Upper lobe of left lung (tissue), 6 donors: ENCODE measurements at regions not wholly inside any gene's neighbourhood (a gene's known extent, or its start where the extent isn't known, plus 50 kb on each side); places are given as distances from the start of the nearest gene placed in this dataset.

ENCODE experiments used
- ATAC-seq, 2 donors: fragments of 200-7000 bp; cut with Tn5 transposase; one replicate each; pipeline ENCODE4 v1.9.1; 2022; ENCODE audit warnings: mild to moderate bottlenecking in 2 of 2, moderate library complexity in 2 of 2; ENCODE audit not compliant: low FRiP score in 2 of 2
- DNase-seq, 2 donors: peaks; one replicate each; pipeline ENCODE4 v3.0.0-alpha.2; 2019 to 2020
- H3K27ac ChIP-seq, 4 donors: fragments of 200-600 bp; sonication (generic); one replicate each; pipeline ENCODE4 v1.5.1; 2016 to 2019
- H3K27me3 ChIP-seq, 4 donors: fragments of 200-600 bp; sonication (generic); one replicate each; pipeline ENCODE4 v1.5.1; 2017 to 2019
- H3K36me3 ChIP-seq, 4 donors: fragments of 200-600 bp; sonication (generic); one replicate each; pipeline ENCODE4 v1.5.1; 2016 to 2019
- H3K4me1 ChIP-seq, 4 donors: fragments of 200-600 bp; sonication (generic); one replicate each; pipeline ENCODE4 v1.5.1; 2018 to 2019
- H3K4me3 ChIP-seq, 4 donors: fragments of 200-600 bp; sonication (generic); one replicate each; pipeline ENCODE4 v1.5.1; 2017 to 2019; ENCODE audit warnings: mild to moderate bottlenecking in 2 of 4, moderate library complexity in 1 of 4
- H3K9me3 ChIP-seq, 4 donors: fragments of 200-600 bp; sonication (generic); one replicate each; pipeline ENCODE4 v1.5.1; 2018 to 2019
- EP300 ChIP-seq, 4 donors: sonication (generic); formaldehyde crosslinking; IDR thresholded peaks; one replicate each; pipeline ENCODE4 v1.5.1; 2017; ENCODE audit warnings: antibody characterized with exemption in 4 of 4, control low read depth in 2 of 4
- POLR2A ChIP-seq, 4 donors: fragments of 450-650 bp; IDR thresholded peaks; one replicate each; pipeline ENCODE4 v1.5.1; 2016 to 2017; ENCODE audit warnings: antibody characterized with exemption in 4 of 4, mild to moderate bottlenecking in 2 of 4
- POLR2AphosphoS5 ChIP-seq, 2 donors: sonication (generic); formaldehyde crosslinking; IDR thresholded peaks; one replicate each; pipeline ENCODE4 v1.5.1; 2017; ENCODE audit warnings: antibody characterized with exemption in 2 of 2
- WGBS, 2 donors: methylation state at CpG; one replicate each; pipeline ENCODE4 v1.1.5; 2017 to 2018; 5-methylcytosine and 5-hydroxymethylcytosine counted together
- TF ChIP-seq, protein P1 (sequence below), 6 experiments: fragments of 450-650 bp in 4 of 6; fragments of 200-600 bp in 2 of 6; sonication (generic) in 2 of 6; IDR thresholded peaks; one replicate each; pipeline ENCODE4 v1.5.1; 2016 to 2019; ENCODE audit warnings: antibody characterized with exemption in 6 of 6
- donor health status: DM: no; HTN: no; CAD: no; lungs with moderate emphysema.
- donor health status: DM: no; HTN: yes; CAD: no; lungs with severe emphysema.

DNA sequence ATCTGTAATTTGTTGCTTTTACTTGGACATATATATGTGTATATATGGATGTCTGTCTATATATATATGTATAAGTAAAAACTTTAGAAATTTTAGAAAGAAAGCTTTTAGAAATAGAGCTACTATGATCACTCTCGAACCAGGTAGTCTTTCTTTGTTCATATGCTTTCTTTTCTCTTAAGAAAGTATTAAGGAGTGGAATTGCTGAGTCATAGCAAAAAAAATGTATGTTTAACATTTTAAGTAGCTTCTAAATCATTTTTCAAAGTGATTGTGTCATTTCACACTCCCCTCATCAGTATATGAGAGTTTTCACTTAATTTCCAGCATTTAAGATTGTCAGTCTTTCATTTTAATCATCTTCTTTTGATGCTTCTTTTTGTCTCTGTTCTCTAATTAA is 447.9 kb upstream of the TECRL start:
- DNase-seq (no peak), ATAC-seq (no peak)
- H3K36me3 ChIP-seq: no peaks in the 10 kb centered on the region
- no peaks in the 10 kb centered on the region for H3K9me3 ChIP-seq
- no peak for TF ChIP-seq POLR2A (IDR thresholded peaks at IDR 0.05)
- no peak for TF ChIP-seq POLR2AphosphoS5 (IDR thresholded peaks at IDR 0.05)
- TF ChIP-seq EP300 (IDR thresholded peaks at IDR 0.05): no peak
- TF ChIP-seq, protein P1, sequence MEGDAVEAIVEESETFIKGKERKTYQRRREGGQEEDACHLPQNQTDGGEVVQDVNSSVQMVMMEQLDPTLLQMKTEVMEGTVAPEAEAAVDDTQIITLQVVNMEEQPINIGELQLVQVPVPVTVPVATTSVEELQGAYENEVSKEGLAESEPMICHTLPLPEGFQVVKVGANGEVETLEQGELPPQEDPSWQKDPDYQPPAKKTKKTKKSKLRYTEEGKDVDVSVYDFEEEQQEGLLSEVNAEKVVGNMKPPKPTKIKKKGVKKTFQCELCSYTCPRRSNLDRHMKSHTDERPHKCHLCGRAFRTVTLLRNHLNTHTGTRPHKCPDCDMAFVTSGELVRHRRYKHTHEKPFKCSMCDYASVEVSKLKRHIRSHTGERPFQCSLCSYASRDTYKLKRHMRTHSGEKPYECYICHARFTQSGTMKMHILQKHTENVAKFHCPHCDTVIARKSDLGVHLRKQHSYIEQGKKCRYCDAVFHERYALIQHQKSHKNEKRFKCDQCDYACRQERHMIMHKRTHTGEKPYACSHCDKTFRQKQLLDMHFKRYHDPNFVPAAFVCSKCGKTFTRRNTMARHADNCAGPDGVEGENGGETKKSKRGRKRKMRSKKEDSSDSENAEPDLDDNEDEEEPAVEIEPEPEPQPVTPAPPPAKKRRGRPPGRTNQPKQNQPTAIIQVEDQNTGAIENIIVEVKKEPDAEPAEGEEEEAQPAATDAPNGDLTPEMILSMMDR (IDR thresholded peaks at IDR 0.05): no peak
- no peaks in the 10 kb centered on the region for H3K27me3 ChIP-seq
- no peaks in the 10 kb centered on the region for H3K4me1 ChIP-seq
- 42 to 59% methylated on average over 1 of the region's 1 CpG for WGBS, 2 donors
- H3K4me3 ChIP-seq: no peak overlapping the region
- no peak overlapping the region for H3K27ac ChIP-seq

DNA sequence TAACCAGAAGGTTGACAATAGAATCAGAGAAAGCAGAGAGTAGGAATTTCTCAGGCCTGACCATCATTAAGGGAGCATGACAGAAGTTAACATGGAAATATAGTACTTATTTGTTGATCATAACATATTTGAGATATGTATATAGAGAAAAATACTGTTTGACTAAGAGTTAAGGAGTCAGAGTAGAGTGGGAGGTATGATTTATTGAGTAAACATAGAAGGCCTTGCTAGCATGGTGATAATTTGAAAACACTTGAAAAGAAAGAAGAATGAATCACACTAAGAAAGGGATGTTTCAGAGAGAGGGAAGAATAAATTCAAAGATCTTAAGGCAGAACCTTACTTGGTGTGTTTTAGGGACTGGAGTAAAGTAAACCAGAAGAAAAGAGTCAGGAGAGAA is 437.2 kb upstream of the TECRL start:
- no peaks in the 10 kb centered on the region for H3K9me3 ChIP-seq
- no peak overlapping the region for H3K4me3 ChIP-seq
- no peak overlapping the region for H3K27ac ChIP-seq
- H3K36me3 ChIP-seq: no peaks in the 10 kb centered on the region
- no peaks in the 10 kb centered on the region for H3K4me1 ChIP-seq
- no peaks in the 10 kb centered on the region for H3K27me3 ChIP-seq
- DNase-seq: no peak
- ATAC-seq: no peak
- TF ChIP-seq, protein P1 (IDR thresholded peaks at IDR 0.05): no peak

DNA sequence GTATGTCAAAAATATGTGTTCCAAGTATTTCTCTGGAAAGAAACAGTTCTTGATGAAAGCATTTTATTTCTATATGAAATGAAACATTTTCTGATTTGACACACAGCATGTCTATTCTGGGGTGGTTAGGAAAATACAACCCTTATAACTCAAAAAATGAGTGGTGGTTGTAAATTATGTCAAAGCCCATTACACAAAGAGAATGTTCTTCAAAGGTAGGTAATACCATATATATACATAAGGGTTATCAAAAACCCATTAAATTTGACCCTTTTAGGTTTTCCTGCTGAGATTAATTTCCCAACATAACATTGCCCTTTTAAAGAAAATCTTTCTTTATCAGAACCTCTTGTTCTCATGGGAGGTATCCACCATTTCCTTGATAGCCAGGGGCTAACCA is 420.5 kb upstream of the TECRL start:
- no peak for TF ChIP-seq POLR2A (IDR thresholded peaks at IDR 0.05)
- no peak for TF ChIP-seq EP300 (IDR thresholded peaks at IDR 0.05)
- TF ChIP-seq, protein P1 (IDR thresholded peaks at IDR 0.05): no peak
- TF ChIP-seq POLR2AphosphoS5 (IDR thresholded peaks at IDR 0.05): no peak
- Histone ChIP-seq H3K36me3 (no peaks in the 10 kb centered on the region), H3K4me3 (no peak overlapping the region), H3K9me3 (no peaks in the 10 kb centered on the region), H3K27ac (no peak overlapping the region), H3K4me1 (no peaks in the 10 kb centered on the region), H3K27me3 (no peaks in the 10 kb centered on the region)
- ATAC-seq: no peak
- DNase-seq: no peak

DNA sequence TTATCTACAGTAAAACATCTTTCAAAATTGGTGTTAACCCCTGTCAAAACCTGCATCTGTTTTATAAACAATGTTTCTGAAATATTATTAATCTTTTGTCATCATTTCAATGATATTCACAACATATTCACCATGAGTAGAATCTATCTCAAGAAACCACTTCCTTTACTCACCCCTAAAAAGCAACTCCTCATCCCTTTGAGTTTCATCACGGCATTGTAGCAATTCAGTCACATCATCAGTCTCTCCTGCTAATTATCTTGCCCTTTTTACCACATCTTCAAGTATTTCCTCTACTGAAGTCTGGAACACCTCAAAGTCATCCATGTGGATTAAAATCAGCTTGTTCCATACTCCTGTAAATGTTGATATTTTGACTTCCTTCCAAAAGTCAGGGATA is 415.3 kb upstream of the TECRL start:
- H3K4me3 ChIP-seq: no peak overlapping the region
- no peaks in the 10 kb centered on the region for H3K27me3 ChIP-seq
- H3K4me1 ChIP-seq: no peaks in the 10 kb centered on the region
- WGBS, 2 donors: 70 to 74% methylated on average over 1 of the region's 1 CpG
- H3K9me3 ChIP-seq: no peaks in the 10 kb centered on the region
- TF ChIP-seq POLR2A (IDR thresholded peaks at IDR 0.05) (no peak), POLR2AphosphoS5 (IDR thresholded peaks at IDR 0.05) (no peak), EP300 (IDR thresholded peaks at IDR 0.05) (no peak)
- TF ChIP-seq, protein P1 (IDR thresholded peaks at IDR 0.05): no peak
- H3K27ac ChIP-seq: no peak overlapping the region
- ATAC-seq: no peak
- H3K36me3 ChIP-seq: no peaks in the 10 kb centered on the region
- no peak for DNase-seq

DNA sequence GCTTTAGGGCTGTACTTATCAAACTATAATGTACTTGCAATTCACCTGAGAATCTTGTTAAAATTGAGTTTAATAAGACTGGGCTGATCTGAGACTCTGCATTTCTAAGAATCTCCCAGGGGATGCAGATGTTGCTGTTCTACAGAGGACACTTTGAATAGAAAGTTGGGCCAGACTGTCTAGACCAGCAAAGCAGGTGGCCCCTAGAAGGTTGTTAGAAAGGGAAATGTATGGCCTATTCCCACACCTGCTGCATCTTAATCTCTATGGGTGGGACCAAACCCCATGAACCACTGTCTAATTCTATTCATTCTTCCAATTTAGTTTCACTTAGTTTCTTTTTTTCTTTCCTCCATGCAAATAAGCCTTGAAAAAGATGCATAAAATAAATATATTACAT is 413.2 kb upstream of the TECRL start:
- TF ChIP-seq EP300 (IDR thresholded peaks at IDR 0.05) (no peak), POLR2AphosphoS5 (IDR thresholded peaks at IDR 0.05) (no peak), POLR2A (IDR thresholded peaks at IDR 0.05) (no peak)
- TF ChIP-seq, protein P1 (IDR thresholded peaks at IDR 0.05): no peak
- no peaks in the 10 kb centered on the region for H3K27me3 ChIP-seq
- DNase-seq: no peak
- H3K27ac ChIP-seq: no peak overlapping the region
- no peak overlapping the region for H3K4me3 ChIP-seq
- no peaks in the 10 kb centered on the region for H3K36me3 ChIP-seq
- H3K4me1 ChIP-seq: no peaks in the 10 kb centered on the region
- ATAC-seq: no peak
- no peaks in the 10 kb centered on the region for H3K9me3 ChIP-seq
